HUDEP-2 (cell line): ENCODE measurements at regions not wholly inside any gene's neighbourhood (a gene's known extent, or its start where the extent isn't known, plus 50 kb on each side); places are given as distances from the start of the nearest gene placed in this dataset.

Experiments used
- DNase-seq, 76 experiments: peaks; one replicate each; lab custom pipeline; 2025; ENCODE audit not compliant: unreplicated experiment in 76 of 76; lab: John Stamatoyannopoulos, UW

GRCh38 chr16:66290431-66290830 is 76.1 kb upstream of the CDH5 start:
- no peak for DNase-seq

GRCh38 chr16:66289986-66290385 is 76.5 kb upstream of the CDH5 start:
- no peak for DNase-seq

GRCh38 chr16:66289051-66289680 is 77.3 kb upstream of the CDH5 start:
- DNase-seq, result no peak

- no peak for DNase-seq
Observed at GRCh38 chr16:66287926-66288325, 78.6 kb upstream of the CDH5 start.

- no peak for DNase-seq
Observed at GRCh38 chr16:66287416-66287815, 79.1 kb upstream of the CDH5 start.

- DNase-seq, result no peak
Observed at GRCh38 chr16:66286527-66286926, 80.0 kb upstream of the CDH5 start.

- DNase-seq, result no peak
Observed at GRCh38 chr16:66278604-66279262, 87.8 kb upstream of the CDH5 start.

GRCh38 chr16:66278111-66278531 is 88.4 kb upstream of the CDH5 start:
- no peak for DNase-seq

GRCh38 chr16:66277311-66278070 is 89.0 kb upstream of the CDH5 start:
- no peak for DNase-seq

GRCh38 chr16:66275775-66276428 is 90.6 kb upstream of the CDH5 start:
- peak in 20 of 76 experiments; percentile 1 to 44 (median 10) for DNase-seq

GRCh38 chr16:66274335-66275110 is 92.0 kb upstream of the CDH5 start:
- DNase-seq, result peak in 8 of 76 experiments; percentile 3 to 50 (median 7)

GRCh38 chr16:66273644-66274334 is 92.7 kb upstream of the CDH5 start:
- DNase-seq, result no peak

- DNase-seq, result no peak
Observed at GRCh38 chr16:66273053-66273452, 93.4 kb upstream of the CDH5 start.

GRCh38 chr16:66272461-66272860 is 94.0 kb upstream of the CDH5 start:
- no peak for DNase-seq

GRCh38 chr16:66271074-66272060 is 95.1 kb upstream of the CDH5 start:
- DNase-seq, result no peak

- DNase-seq, result peak in 50 of 76 experiments; percentile 6 to 76 (median 34)
Observed at GRCh38 chr16:66270333-66270927, 96.1 kb upstream of the CDH5 start.

- no peak for DNase-seq
Observed at GRCh38 chr16:66269617-66270332, 96.7 kb upstream of the CDH5 start.
